ENCODE measurements at regions not wholly inside any gene's neighbourhood (a gene's known extent, or its start where the extent isn't known, plus 50 kb on each side); places are given as distances from the start of the nearest gene placed in this dataset.

DNA sequence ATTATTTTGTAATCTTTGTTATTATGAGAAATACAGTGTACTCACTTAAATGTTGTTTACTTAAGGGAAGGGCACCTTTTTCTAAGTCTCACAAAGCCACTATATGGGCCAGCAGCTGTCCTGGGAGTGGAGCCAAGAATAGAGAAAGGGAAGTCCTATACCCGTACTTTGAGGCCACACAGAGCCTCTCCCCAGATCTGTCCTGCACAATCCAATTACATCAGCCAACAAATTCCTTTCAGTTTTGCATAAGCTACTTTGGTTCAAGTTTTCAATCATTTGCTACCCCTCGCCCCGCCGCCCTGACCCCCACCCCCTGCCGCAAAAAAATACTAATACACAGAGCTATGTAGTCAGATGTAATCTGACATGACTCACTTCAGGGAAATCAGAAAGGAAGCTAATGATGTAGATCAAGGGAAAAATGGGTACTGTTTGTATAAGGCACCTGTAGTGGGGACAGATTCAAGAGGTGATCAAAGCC is 297.4 kb upstream of the NEBL start:
- Histone ChIP-seq H3K36me3 (ENCODE audit: low read depth) (no peaks in the 10 kb centered on the region), H3K9me3 (ENCODE audit: insufficient read depth, low read depth) (0 out of 2 replicates have a peak, but pooled peaks cover 8% of the 10 kb centered on the region), H3K27ac (peak overlapping the region; percentile 96), H2AFZ (no peak overlapping the region), H3K4me2 (peak overlapping the region; percentile 70), H3K4me3 (peak overlapping the region; percentile 13; the same call in 1 of the 2 replicates), H3K79me2 (ENCODE audit: low read depth) (no peaks in the 10 kb centered on the region), H3K27me3 (ENCODE audit: insufficient read depth, low read depth) (no peaks in the 10 kb centered on the region), H3F3A (ENCODE audit: insufficient read depth, low read depth) (peaks cover 28% of the 10 kb centered on the region), H4K20me1 (ENCODE audit: insufficient read depth) (no peaks in the 10 kb centered on the region), H3K9me2 (ENCODE audit: insufficient read depth) (no peaks in the 10 kb centered on the region), H3K4me1 (replicated peaks; ENCODE audit: insufficient read depth) (peaks cover 50% of the 10 kb centered on the region)
- BruUV-seq (replicated peaks): no TSS peak
- intact Hi-C loops (cut with micrococcal nuclease; ENCODE audit: unreplicated experiment): loop anchor here (1.0 to 10.0 kb wide), 9 partner anchors 20 to 1230 kb away; partner anchors contain the start of gene NEBL
- CTCF ChIA-PET: interaction anchor here (0.5 to 0.7 kb wide), 3 partner anchors 9 to 85 kb away, joined by 3 to 7 read pairs (median 4); no protein-coding TSS in a partner anchor
- POLR2A ChIA-PET (ENCODE audit: unreplicated experiment): interaction anchor here (0.7 kb wide), 3 partner anchors 20 to 1072 kb away, joined by 5 to 14 read pairs (median 11); no protein-coding TSS in a partner anchor
- DNase-seq: peak; percentile 76 to 95
- TF ChIP-seq, protein P1, sequence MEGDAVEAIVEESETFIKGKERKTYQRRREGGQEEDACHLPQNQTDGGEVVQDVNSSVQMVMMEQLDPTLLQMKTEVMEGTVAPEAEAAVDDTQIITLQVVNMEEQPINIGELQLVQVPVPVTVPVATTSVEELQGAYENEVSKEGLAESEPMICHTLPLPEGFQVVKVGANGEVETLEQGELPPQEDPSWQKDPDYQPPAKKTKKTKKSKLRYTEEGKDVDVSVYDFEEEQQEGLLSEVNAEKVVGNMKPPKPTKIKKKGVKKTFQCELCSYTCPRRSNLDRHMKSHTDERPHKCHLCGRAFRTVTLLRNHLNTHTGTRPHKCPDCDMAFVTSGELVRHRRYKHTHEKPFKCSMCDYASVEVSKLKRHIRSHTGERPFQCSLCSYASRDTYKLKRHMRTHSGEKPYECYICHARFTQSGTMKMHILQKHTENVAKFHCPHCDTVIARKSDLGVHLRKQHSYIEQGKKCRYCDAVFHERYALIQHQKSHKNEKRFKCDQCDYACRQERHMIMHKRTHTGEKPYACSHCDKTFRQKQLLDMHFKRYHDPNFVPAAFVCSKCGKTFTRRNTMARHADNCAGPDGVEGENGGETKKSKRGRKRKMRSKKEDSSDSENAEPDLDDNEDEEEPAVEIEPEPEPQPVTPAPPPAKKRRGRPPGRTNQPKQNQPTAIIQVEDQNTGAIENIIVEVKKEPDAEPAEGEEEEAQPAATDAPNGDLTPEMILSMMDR (conservative IDR thresholded peaks at IDR 0.05): no peak

DNA sequence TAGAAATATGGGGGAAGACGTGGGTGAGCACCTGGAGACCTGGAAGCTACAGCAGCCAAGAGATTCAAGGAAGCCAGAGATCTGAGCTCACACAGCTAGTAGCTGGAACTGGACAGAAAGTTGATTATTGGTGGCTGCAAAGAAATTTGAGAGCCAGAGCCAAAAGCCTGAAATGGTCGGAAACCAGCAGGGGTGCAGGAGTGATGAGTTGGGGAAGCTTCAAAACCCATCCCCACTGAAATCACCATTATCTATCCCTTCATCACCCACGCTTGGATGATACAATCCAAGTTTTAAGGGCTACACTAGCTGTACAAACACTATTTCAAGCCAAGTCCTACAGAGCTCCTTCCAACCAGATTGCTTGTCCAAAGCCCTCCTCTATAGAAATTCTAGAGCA is 296.1 kb upstream of the NEBL start:
- H3K27me3 ChIP-seq (ENCODE audit: insufficient read depth, low read depth): no peaks in the 10 kb centered on the region
- no peak overlapping the region for H3K4me3 ChIP-seq
- H3K36me3 ChIP-seq (ENCODE audit: low read depth): no peaks in the 10 kb centered on the region
- no peaks in the 10 kb centered on the region for H4K20me1 ChIP-seq (ENCODE audit: insufficient read depth)
- no peak overlapping the region for H3K27ac ChIP-seq
- H2AFZ ChIP-seq: no peak overlapping the region
- no peak for DNase-seq
- TF ChIP-seq EZH2 (IDR thresholded peaks at IDR 0.05; ENCODE audit: low read depth): no peak
- TF ChIP-seq, protein P1 (conservative IDR thresholded peaks at IDR 0.05): no peak
- intact Hi-C loops (cut with micrococcal nuclease; ENCODE audit: unreplicated experiment): loop anchor here (5.0 to 10.0 kb wide), 3 partner anchors 96 to 1232 kb away; partner anchors contain the start of gene NEBL
- 0 out of 2 replicates have a peak overlapping the region, but pooled peaks have one; percentile 70 for H3K4me2 ChIP-seq
- BruUV-seq (replicated peaks): no TSS peak
- CTCF ChIA-PET: no interaction called here
- no peaks in the 10 kb centered on the region for H3K79me2 ChIP-seq (ENCODE audit: low read depth)
- H3K4me1 ChIP-seq (replicated peaks; ENCODE audit: insufficient read depth): peaks cover 50% of the 10 kb centered on the region
- 0 out of 2 replicates have a peak, but pooled peaks cover 8% of the 10 kb centered on the region for H3K9me3 ChIP-seq (ENCODE audit: insufficient read depth, low read depth)
- no peaks in the 10 kb centered on the region for H3K9me2 ChIP-seq (ENCODE audit: insufficient read depth)
- POLR2A ChIA-PET (ENCODE audit: unreplicated experiment): no interaction called here
- peaks cover 28% of the 10 kb centered on the region for H3F3A ChIP-seq (ENCODE audit: insufficient read depth, low read depth)

DNA sequence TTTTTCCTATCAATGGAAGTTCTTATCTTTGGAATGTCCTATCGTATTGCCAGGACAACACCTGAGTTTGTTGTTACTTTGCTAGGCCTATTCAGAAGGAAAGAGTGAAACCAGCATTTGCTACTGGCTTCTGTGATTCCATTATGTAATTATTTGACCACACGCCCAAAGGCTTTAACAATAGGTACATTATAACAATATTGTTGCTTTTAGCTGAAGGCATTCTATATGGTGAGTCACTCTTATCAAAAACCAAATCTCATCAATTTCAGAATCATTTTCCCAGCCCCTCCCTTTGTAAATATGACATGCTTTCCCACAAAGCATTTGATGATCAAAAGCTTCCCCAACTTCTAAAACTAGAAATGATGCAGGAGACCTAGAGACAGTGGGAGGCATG is 294.4 kb upstream of the NEBL start:
- H3K79me2 ChIP-seq (ENCODE audit: low read depth): no peaks in the 10 kb centered on the region
- no peaks in the 10 kb centered on the region for H4K20me1 ChIP-seq (ENCODE audit: insufficient read depth)
- H3K36me3 ChIP-seq (ENCODE audit: low read depth): no peaks in the 10 kb centered on the region
- H3K4me1 ChIP-seq (replicated peaks; ENCODE audit: insufficient read depth): peaks cover 50% of the 10 kb centered on the region
- no peaks in the 10 kb centered on the region for H3K27me3 ChIP-seq (ENCODE audit: insufficient read depth, low read depth)
- H3K27ac ChIP-seq: peak overlapping the region; percentile 59
- TF ChIP-seq, protein P1 (conservative IDR thresholded peaks at IDR 0.05): no peak
- no peak for TF ChIP-seq EZH2 (IDR thresholded peaks at IDR 0.05; ENCODE audit: low read depth)
- intact Hi-C loops (cut with micrococcal nuclease; ENCODE audit: unreplicated experiment): loop anchor here (1.0 to 10.0 kb wide), 4 partner anchors 94 to 1233 kb away; partner anchors contain the start of gene NEBL
- ChIA-PET POLR2A (ENCODE audit: unreplicated experiment) (no interaction called here), CTCF (no interaction called here)
- no peaks in the 10 kb centered on the region for H3K9me2 ChIP-seq (ENCODE audit: insufficient read depth)
- H3F3A ChIP-seq (ENCODE audit: insufficient read depth, low read depth): peaks cover 28% of the 10 kb centered on the region
- no peak overlapping the region for H2AFZ ChIP-seq
- BruUV-seq (replicated peaks): no TSS peak
- peak; percentile 30 to 95 for DNase-seq
- H3K9me3 ChIP-seq (ENCODE audit: insufficient read depth, low read depth): no peaks in the 10 kb centered on the region
- H3K4me3 ChIP-seq: no peak overlapping the region
- peak overlapping the region; percentile 51 for H3K4me2 ChIP-seq
